IPS-NIHi11 (cell line): ENCODE measurements at regions not wholly inside any gene's neighbourhood (a gene's known extent, or its start where the extent isn't known, plus 50 kb on each side); places are given as distances from the start of the nearest gene placed in this dataset.
"Not testable (repeated sequence)": the region's sequence is repeated elsewhere in the genome, so short reads cannot be mapped to it uniquely, and the experiment has no call there.

Experiments
- DNase-seq: peaks from one replicate; pipeline ENCODE4 v3.0.0; 2012; ENCODE audit warnings: mixed read lengths, low spot score

- not testable (repeated sequence) for DNase-seq
Measured at GRCh38 chr11:86166287-86166686, 78.3 kb upstream of the EED start.

GRCh38 chr11:86164106-86164505 lies 80.4 kb upstream of the EED start:
- DNase-seq: no peak

GRCh38 chr11:86163221-86163876 lies 81.2 kb upstream of the EED start:
- DNase-seq: not testable (repeated sequence)

- no peak for DNase-seq
Measured at GRCh38 chr11:86162239-86162638, 82.3 kb upstream of the EED start.

- DNase-seq: no peak
Measured at GRCh38 chr11:86161837-86162236, 82.7 kb upstream of the EED start.

- DNase-seq: no peak
Measured at GRCh38 chr11:86161336-86161735, 83.2 kb upstream of the EED start.

- no peak for DNase-seq
Measured at GRCh38 chr11:86160541-86161149, 83.9 kb upstream of the EED start.

- no peak for DNase-seq
Measured at GRCh38 chr11:86159581-86159891, 85.0 kb upstream of the EED start.

GRCh38 chr11:86158704-86159580 lies 85.6 kb upstream of the EED start:
- DNase-seq: no peak

GRCh38 chr11:86157797-86158378 lies 86.7 kb upstream of the EED start:
- DNase-seq: no peak

GRCh38 chr11:86156397-86156955 lies 87.6 kb upstream of the PICALM start:
- DNase-seq: no peak

- DNase-seq: no peak
Measured at GRCh38 chr11:86155200-86155844, 86.4 kb upstream of the PICALM start.

- no peak for DNase-seq
Measured at GRCh38 chr11:86153439-86153838, 84.6 kb upstream of the PICALM start.

GRCh38 chr11:86152901-86153300 lies 84.0 kb upstream of the PICALM start:
- DNase-seq: no peak

- DNase-seq: no peak
Measured at GRCh38 chr11:86152006-86152862, 83.3 kb upstream of the PICALM start.

GRCh38 chr11:86151174-86152005 lies 82.5 kb upstream of the PICALM start:
- DNase-seq: no peak

GRCh38 chr11:86150847-86151173 lies 81.9 kb upstream of the PICALM start:
- DNase-seq: no peak

GRCh38 chr11:86149792-86150191 lies 80.9 kb upstream of the PICALM start:
- no peak for DNase-seq

GRCh38 chr11:86148345-86148747 lies 79.5 kb upstream of the PICALM start:
- DNase-seq: no peak

- no peak for DNase-seq
Measured at GRCh38 chr11:86147004-86147403, 78.1 kb upstream of the PICALM start.
